Skeletal muscle satellite cell (primary cell): ENCODE measurements at regions not wholly inside any gene's neighbourhood (a gene's known extent, or its start where the extent isn't known, plus 50 kb on each side); places are given as distances from the start of the nearest gene placed in this dataset.

Source experiments
- H3K27me3 ChIP-seq: 2 replicates; pipeline ENCODE4 v1.7.0; 2013; ENCODE audit warnings: low read length; ENCODE audit not compliant: control insufficient read depth, insufficient read depth
- H3K36me3 ChIP-seq: 2 replicates; pipeline ENCODE4 v1.7.0; 2013; ENCODE audit warnings: mild to moderate bottlenecking, control low read depth, low read length; ENCODE audit not compliant: insufficient read depth
- H3K4me1 ChIP-seq: 2 replicates; pipeline ENCODE4 v1.7.0; 2013; ENCODE audit warnings: low read length; ENCODE audit not compliant: control insufficient read depth, insufficient read depth
- H3K4me2 ChIP-seq: 2 replicates; pipeline ENCODE4 v1.7.0; 2013; ENCODE audit warnings: mild to moderate bottlenecking, low read length
- H3K4me3 ChIP-seq: 2 replicates; pipeline ENCODE4 v1.7.0; 2013; ENCODE audit warnings: low read length
- H3K9ac ChIP-seq: 2 replicates; pipeline ENCODE4 v1.7.0; 2013; ENCODE audit warnings: mild to moderate bottlenecking, low read depth, low read length, moderate library complexity
- H3K9me3 ChIP-seq: replicated peaks from 2 replicates; pipeline ENCODE4 v1.7.0; 2013; ENCODE audit warnings: mild to moderate bottlenecking, control low read depth, low read length

DNA sequence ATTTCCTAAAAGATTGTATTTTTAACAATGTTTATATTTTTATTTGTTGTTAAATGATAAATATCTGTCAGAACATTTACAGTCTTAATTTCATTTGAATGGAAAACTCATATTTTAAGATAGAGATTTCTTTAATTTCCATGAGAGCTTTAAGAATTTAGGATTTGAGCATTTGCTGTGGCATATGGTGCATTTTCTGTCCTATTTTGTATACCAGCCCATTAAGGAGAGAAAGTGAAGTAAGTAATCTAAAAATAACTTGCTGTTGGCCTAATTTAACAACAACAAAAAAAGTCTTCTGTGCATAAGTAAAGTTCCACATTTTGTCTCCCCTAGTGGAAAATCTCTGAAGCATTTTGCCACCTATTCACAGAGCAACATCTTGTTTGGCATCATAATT is 190.9 kb upstream of the PPP1R3A start:
- Histone ChIP-seq H3K27me3 (no peaks in the 10 kb centered on the region), H3K9me3 (no peaks in the 10 kb centered on the region), H3K4me1 (peaks cover 27% of the 10 kb centered on the region), H3K4me2 (no peak overlapping the region), H3K36me3 (no peaks in the 10 kb centered on the region), H3K4me3 (no peak overlapping the region), H3K9ac (no peak overlapping the region)

GRCh38 chr7:114109304-114109703 is 190.5 kb upstream of the PPP1R3A start:
- no peaks in the 10 kb centered on the region for H3K36me3 ChIP-seq
- no peaks in the 10 kb centered on the region for H3K27me3 ChIP-seq
- no peak overlapping the region for H3K4me3 ChIP-seq
- no peak overlapping the region for H3K4me2 ChIP-seq
- peaks cover 27% of the 10 kb centered on the region for H3K4me1 ChIP-seq
- H3K9me3 ChIP-seq: no peaks in the 10 kb centered on the region
- H3K9ac ChIP-seq: no peak overlapping the region

GRCh38 chr7:114108510-114108909 is 189.7 kb upstream of the PPP1R3A start:
- peaks cover 27% of the 10 kb centered on the region for H3K4me1 ChIP-seq
- no peaks in the 10 kb centered on the region for H3K36me3 ChIP-seq

GRCh38 chr7:114107522-114107921 is 188.7 kb upstream of the PPP1R3A start:
- Histone ChIP-seq H3K4me1 (peaks cover 23% of the 10 kb centered on the region), H3K9ac (no peak overlapping the region), H3K36me3 (no peaks in the 10 kb centered on the region), H3K4me2 (no peak overlapping the region), H3K27me3 (no peaks in the 10 kb centered on the region), H3K9me3 (no peaks in the 10 kb centered on the region), H3K4me3 (no peak overlapping the region)

More at GRCh38 chr7:114108510-114108909, 189.7 kb upstream of the PPP1R3A start:
- no peak overlapping the region for H3K4me3 ChIP-seq
- H3K9ac ChIP-seq: no peak overlapping the region
- H3K4me2 ChIP-seq: no peak overlapping the region
- no peaks in the 10 kb centered on the region for H3K9me3 ChIP-seq
- H3K27me3 ChIP-seq: no peaks in the 10 kb centered on the region

- Histone ChIP-seq H3K9me3 (no peaks in the 10 kb centered on the region), H3K4me2 (no peak overlapping the region), H3K27me3 (no peaks in the 10 kb centered on the region), H3K9ac (no peak overlapping the region), H3K4me1 (peaks cover 6% of the 10 kb centered on the region), H3K36me3 (no peaks in the 10 kb centered on the region), H3K4me3 (no peak overlapping the region)
Observed at GRCh38 chr7:114104035-114104434, 185.2 kb upstream of the PPP1R3A start.

- Histone ChIP-seq H3K9me3 (no peaks in the 10 kb centered on the region), H3K4me2 (no peak overlapping the region), H3K9ac (no peak overlapping the region), H3K4me3 (no peak overlapping the region), H3K27me3 (no peaks in the 10 kb centered on the region), H3K36me3 (no peaks in the 10 kb centered on the region), H3K4me1 (no peaks in the 10 kb centered on the region)
Observed at GRCh38 chr7:114102996-114103395, 184.2 kb upstream of the PPP1R3A start.

GRCh38 chr7:114102131-114102530 is 183.3 kb upstream of the PPP1R3A start:
- Histone ChIP-seq H3K4me1 (no peaks in the 10 kb centered on the region), H3K27me3 (no peaks in the 10 kb centered on the region), H3K4me2 (no peak overlapping the region), H3K4me3 (no peak overlapping the region), H3K36me3 (no peaks in the 10 kb centered on the region), H3K9me3 (no peaks in the 10 kb centered on the region), H3K9ac (no peak overlapping the region)

DNA sequence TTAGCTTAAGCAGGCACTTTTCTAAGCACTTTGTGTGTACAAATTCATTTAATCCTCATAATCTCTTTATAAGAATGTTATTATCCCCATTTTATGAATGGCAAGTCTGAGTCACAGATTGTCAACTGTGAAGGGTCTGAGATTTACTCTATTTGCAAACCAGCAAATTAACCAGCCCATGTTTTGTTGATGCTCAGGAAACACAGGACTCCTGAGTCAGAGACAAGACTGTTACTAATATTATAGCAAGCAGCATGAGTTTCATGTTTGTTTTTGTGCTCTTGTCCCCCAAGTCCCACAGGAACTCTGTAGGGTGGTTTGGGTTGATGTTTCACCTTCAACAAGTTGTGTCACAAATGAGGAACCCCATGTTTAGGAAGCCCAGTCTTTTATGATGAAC is 182.0 kb upstream of the PPP1R3A start:
- H3K27me3 ChIP-seq: no peaks in the 10 kb centered on the region

GRCh38 chr7:114099337-114099736 is 180.5 kb upstream of the PPP1R3A start:
- no peaks in the 10 kb centered on the region for H3K27me3 ChIP-seq
- H3K4me3 ChIP-seq: no peak overlapping the region
- H3K9ac ChIP-seq: no peak overlapping the region
- no peaks in the 10 kb centered on the region for H3K9me3 ChIP-seq
- H3K4me1 ChIP-seq: no peaks in the 10 kb centered on the region
- no peak overlapping the region for H3K4me2 ChIP-seq
- H3K36me3 ChIP-seq: no peaks in the 10 kb centered on the region

More for the DNA sequence above, 182.0 kb upstream of the PPP1R3A start:
- no peak overlapping the region for H3K9ac ChIP-seq
- H3K4me3 ChIP-seq: no peak overlapping the region
- no peak overlapping the region for H3K4me2 ChIP-seq
- H3K36me3 ChIP-seq: no peaks in the 10 kb centered on the region
- no peaks in the 10 kb centered on the region for H3K9me3 ChIP-seq
- H3K4me1 ChIP-seq: no peaks in the 10 kb centered on the region

GRCh38 chr7:114095885-114096284 is 177.1 kb upstream of the PPP1R3A start:
- Histone ChIP-seq H3K4me1 (no peaks in the 10 kb centered on the region), H3K9ac (no peak overlapping the region), H3K27me3 (no peaks in the 10 kb centered on the region)

DNA sequence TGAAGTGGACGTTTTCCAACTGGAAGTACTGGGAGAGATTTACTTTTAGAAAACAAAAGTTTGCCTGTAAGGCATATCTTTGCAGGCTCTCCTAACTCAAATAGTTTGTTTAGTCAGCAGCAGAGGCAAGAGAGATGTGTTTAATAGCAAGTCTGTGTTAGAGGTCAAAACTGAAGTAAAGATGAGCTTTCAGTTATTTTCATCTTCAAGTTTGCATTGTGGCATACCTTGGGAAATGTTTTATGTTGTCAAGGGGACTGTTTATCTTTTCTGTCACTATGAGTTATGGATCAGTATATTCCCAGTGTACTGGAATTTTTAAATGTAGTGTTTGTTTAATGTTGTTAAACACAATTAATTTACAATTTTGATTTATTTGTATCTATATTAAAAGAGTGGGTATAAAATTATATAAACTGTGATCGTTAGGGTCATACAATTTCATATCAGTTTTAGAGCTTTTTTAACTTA is 169.7 kb upstream of the PPP1R3A start:
- H3K36me3 ChIP-seq: no peaks in the 10 kb centered on the region

More at GRCh38 chr7:114095885-114096284, 177.1 kb upstream of the PPP1R3A start:
- Histone ChIP-seq H3K4me2 (no peak overlapping the region), H3K4me3 (no peak overlapping the region), H3K36me3 (no peaks in the 10 kb centered on the region), H3K9me3 (no peaks in the 10 kb centered on the region)

DNA sequence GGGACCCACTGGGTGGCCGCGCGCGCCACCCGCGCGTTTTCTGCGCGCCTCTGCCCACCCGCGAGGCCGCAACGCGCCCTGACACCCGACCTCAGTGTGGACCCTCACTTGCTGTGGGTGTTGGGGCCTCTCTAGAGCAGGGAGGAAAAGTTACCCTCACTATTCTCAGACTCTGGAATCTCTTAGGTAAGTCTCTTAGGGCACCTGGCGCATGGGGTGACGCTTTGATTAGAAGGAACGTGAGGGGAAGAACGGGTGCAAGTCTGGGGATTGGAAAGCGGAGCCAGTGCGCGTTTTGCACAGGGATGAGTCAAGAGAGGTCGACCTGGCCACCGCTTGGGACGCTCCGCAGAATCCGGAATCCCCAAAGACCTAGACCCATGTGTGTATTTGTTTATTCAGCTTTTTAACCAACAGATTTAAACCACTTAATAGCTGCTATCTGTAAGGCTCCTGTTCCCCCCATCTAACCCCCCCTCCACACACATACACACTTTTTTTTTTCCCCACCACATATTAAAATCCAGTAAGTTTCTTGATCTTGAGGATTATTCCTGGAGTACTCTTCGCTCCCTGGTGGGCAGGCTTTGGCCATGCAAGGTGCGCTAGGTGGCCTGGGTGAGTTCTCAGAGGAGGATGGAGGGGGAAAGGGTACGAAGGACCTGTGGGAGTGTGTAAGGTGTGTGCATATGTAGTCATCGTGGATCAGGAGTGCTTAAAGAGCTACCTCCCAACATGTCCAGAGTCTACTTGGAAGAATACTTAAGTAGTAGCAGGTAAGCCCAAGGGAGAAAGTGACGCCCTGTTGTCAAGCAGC is 169.1 kb upstream of the PPP1R3A start:
- Histone ChIP-seq H3K4me1 (peaks cover 12% of the 10 kb centered on the region), H3K9ac (no peak overlapping the region), H3K36me3 (no peaks in the 10 kb centered on the region), H3K4me3 (peak overlapping the region; percentile 82), H3K9me3 (no peaks in the 10 kb centered on the region), H3K27me3 (peaks cover 4% of the 10 kb centered on the region), H3K4me2 (peak overlapping the region; percentile 98)

More for the DNA sequence above, 169.7 kb upstream of the PPP1R3A start:
- Histone ChIP-seq H3K9me3 (no peaks in the 10 kb centered on the region), H3K4me3 (no peak overlapping the region), H3K27me3 (peaks cover 4% of the 10 kb centered on the region), H3K9ac (no peak overlapping the region), H3K4me1 (peaks cover 12% of the 10 kb centered on the region), H3K4me2 (peak overlapping the region; percentile 98)
